Stimulated activated CD4-positive, alpha-beta T cell treated with anti-CD3 and anti-CD28 coated beads, Interleukin-1b, Interleukin-23, amount 100 ng/mL, for 4 hours (primary cell): ENCODE measurements at regions not wholly inside any gene's neighbourhood (a gene's known extent, or its start where the extent isn't known, plus 50 kb on each side); places are given as distances from the start of the nearest gene placed in this dataset.

Experiments
- DNase-seq, 2 donors: peaks; one replicate each; pipeline ENCODE4 v3.0.0-alpha.2; 2020; ENCODE audit warnings: low read depth in 2 of 2

DNA sequence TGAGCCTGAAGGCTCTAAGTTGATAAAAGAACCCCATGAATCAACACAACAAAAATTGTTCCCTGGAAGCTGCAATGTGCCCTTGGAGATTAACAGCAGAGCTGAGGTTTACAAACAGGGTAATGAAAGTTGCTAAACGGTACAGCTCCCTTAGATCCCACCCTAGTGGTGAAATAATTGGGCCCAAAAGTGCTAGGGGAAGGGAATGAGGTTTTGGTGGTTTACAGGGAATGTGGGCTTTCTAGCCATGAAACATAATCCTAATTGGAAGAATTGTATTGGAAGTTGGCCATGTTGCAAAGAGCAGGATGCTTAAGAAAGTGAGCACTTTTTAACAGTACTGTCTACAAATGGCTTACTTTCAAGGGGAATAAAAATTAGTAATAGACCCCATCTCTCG is 180.2 kb upstream of the SMIM21 start:
- no peak for DNase-seq

GRCh38 chr18:75592527-75592926 is 165.0 kb upstream of the SMIM21 start:
- no peak for DNase-seq

DNA sequence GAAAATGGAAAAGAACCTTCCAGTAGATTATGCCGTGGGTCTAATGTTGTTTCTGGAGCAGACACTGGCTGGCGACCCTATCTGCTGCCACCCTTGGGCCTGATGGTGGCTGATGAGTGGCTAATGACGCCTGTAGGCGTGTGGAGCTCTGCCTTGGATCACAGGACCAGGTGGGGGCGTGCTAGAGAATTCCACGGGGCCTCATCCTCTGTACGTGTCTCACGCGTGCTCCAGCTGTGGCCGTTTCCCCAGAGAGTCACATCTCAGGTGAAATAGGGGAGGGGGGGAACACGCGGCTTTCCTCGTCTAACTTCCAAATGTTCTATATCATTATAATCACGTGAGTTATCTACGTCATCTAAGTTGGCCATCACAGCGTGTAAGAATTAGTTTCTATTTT is 160.9 kb upstream of the SMIM21 start:
- DNase-seq = no peak

DNA sequence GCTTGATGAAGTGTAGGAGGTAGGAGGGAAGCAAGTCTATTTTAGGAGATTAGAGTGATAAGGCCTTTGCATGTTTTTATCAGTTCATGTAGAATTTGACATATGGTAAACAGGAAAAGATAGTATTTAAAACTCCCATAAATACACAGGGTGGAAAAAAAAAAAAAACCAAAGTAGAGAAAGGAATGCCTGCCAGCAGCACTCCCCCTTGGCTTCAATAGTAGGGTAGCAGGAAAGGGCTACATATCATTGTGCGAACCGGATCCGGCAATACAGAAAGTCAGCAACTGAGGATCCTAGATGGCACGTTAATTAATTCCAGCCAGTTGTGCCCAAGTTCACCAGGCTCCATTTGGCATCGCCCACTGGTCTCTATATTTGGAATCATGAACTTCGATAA is 159.6 kb upstream of the SMIM21 start:
- no peak for DNase-seq

- no peak for DNase-seq
These were observed 158.8 kb upstream of the SMIM21 start for GRCh38 chr18:75586130-75586889.

DNA sequence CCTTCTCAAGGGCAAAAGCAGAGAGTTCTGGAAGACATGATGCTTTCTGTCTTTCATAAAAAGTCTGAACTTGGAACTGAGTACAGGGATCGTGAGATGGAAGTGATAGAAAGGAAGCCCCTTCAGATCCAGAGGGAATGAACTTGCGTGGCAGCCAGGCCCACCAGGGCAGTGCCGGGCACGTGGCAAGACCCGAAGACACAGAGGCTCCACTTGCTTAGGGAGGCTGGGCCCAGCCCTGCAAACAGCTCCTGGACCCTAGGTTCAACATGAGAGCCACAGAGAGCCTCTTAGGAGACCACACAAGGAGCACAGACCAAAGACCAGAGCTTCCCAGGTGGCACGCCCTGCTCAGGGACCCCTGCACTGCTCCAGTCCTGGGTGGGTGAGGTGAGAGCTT is 155.4 kb upstream of the SMIM21 start:
- DNase-seq = no peak

GRCh38 chr18:75582406-75582821 is 154.9 kb upstream of the SMIM21 start:
- DNase-seq = no peak

- DNase-seq = no peak
These were observed 154.0 kb upstream of the SMIM21 start for GRCh38 chr18:75581336-75582131.

- no peak for DNase-seq
These were observed 146.7 kb upstream of the SMIM21 start for GRCh38 chr18:75574187-75574586.

- DNase-seq = no peak
These were observed 135.6 kb upstream of the SMIM21 start for GRCh38 chr18:75563150-75563549.

DNA sequence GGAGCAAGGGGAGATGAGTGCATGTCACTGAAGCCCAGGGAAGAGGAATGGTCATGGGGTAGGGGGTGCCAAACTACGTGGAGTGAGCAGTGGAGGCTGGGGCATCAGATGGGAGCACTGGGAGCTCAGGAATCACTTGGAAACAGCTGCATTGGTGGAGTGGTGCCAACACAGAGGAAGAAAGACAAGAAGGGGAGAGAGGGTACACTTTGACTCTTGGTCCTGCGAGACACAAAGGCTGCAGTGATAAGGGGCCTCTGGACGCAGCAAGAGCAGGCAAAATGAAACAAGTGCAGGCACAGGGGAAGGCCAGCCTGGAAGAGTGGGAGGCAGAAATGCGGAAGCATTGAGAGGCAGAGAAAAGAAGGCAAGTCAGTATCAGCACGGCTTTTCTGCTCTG is 134.7 kb upstream of the SMIM21 start:
- DNase-seq = no peak

GRCh38 chr18:75558790-75559189 is 131.3 kb upstream of the SMIM21 start:
- DNase-seq = no peak

DNA sequence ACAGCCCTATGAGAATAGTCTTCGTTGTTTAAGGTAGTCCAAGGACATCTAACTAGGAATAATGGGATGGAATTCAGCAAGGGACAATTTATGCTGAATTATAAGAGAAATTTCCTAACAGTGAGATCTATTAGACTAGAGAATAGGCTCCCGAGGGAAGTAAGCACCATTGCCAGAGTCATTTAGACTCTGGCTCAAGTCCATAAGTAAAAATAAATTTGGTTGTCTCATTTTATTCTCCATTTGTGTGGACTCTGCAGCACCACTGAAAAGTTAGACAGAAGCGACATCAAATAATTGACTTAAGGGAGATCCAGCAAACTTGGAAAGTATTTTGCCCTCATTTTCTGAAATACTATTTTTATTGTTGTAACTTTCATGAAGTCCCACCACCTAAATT is 129.3 kb upstream of the SMIM21 start:
- no peak for DNase-seq

DNA sequence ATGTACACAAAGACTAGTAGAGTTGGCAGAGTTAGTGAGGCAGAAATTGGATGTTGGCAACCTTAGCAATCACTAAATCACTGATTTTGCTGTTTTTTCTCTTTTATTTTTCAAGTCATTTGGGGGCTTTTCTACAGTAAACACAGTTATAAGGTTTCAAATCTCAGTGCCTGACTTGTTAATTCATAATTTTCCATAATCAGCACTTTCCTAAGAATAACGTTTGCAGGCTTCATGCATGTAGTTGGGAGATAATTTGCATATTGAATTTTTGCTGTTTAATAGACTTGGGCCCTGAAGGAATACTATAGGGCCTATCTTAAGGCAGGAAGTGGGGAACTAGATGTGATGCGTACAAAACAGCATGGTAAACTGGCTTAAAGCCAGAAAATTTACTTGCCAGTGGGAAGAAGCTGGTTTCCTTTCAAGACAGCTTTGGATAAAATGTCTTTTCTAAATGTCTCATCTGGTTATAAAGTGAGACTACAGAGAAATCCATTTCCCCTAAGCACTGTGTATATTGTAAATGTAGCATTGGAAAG is 127.2 kb upstream of the SMIM21 start:
- no peak for DNase-seq

DNA sequence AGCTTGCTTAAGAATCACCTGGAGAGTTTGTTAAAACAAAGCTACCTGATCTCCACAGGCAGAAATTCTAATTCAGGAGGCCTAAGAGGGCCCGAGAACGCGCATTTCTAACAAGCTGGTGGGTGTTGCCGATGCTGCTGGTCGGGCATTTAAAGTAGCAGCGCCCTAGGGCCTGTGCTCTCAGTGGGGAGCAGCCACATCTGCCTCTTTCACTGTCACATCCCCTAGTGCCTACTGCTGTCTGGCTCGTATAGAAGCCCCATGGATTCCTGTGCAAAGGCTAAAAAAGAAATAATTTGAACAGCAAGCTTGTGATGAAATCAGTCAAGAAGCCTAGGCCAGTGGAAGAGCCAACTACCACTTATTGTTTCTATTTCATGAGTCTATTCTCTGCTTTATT is 126.7 kb upstream of the SMIM21 start:
- DNase-seq = no peak

DNA sequence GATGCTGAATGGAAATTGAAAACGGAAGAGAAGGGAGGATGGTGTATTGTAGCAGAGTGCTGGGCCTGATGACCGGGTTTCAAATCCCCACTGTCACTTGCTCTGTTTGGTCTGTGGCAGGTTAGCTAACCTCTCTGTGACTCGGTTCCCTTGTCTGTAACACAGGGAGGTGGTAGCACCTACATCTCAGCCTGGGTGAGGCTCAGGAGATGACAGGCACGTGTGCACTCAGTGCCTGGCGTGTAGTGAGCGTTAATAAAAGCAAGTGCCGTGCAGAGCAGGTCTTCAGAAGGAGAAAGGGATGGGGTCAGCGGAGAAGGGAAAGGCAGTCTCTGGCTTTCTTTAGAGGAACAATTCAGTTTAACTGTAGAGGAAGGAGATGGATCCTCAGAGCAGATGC is 125.5 kb upstream of the SMIM21 start:
- DNase-seq = no peak

- DNase-seq = no peak
These were observed 123.6 kb upstream of the SMIM21 start for GRCh38 chr18:75551071-75551470.

GRCh38 chr18:75548353-75548905 is 120.9 kb upstream of the SMIM21 start:
- no peak for DNase-seq

DNA sequence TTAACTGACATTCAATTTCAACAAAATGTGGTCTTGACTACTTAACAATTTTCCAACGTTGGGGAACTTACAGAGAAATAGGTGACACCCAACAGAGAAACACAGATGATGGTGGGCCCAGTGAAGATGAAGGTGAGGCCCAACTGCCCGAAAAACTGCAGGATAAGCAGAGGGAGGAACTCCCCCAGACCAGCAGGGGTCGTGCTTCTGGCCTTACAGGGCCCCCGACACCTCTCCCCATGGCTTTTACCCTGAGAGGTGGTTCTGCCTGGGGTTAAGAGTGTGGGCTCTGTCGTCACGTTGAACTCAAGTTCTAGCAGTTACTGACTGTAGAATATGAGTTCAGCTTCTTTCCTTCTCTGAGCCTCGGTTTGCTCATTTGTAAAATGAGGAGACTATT is 119.5 kb upstream of the SMIM21 start:
- no peak for DNase-seq

- DNase-seq = no peak
These were observed 117.7 kb upstream of the SMIM21 start for GRCh38 chr18:75545189-75545588.

GRCh38 chr18:75544496-75544895 is 117.0 kb upstream of the SMIM21 start:
- DNase-seq = no peak

GRCh38 chr18:75544051-75544481 is 116.6 kb upstream of the SMIM21 start:
- DNase-seq = no peak

DNA sequence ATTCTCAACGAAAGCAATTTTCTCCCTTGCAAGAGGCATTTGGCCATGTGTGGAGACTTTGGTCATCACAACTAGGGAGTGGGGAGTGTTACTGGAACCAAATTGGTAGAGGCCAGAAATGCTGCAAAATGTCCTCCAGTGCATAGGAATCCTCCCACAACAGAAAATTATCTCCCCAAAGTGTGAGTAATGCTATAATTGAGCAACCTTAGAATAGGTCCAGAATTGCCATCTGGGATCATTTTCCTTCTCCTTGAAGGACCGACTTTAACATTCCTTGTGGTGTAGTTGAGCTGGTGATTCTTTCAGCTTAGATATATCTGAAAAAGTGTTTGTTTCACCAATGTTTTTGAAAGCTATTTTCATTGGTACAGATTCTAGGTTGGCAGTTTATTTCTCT is 111.2 kb upstream of the SMIM21 start:
- DNase-seq = no peak
